ENCODE measurements at regions not wholly inside any gene's neighbourhood (a gene's known extent, or its start where the extent isn't known, plus 50 kb on each side); places are given as distances from the start of the nearest gene placed in this dataset.
"Not testable (repeated sequence)": the region's sequence is repeated elsewhere in the genome, so short reads cannot be mapped to it uniquely, and the experiment has no call there.

- DNase-seq = no peak
- Histone ChIP-seq H3K9me3 (ENCODE audit: control extremely low read depth in 1 of 5, control insufficient read depth in 4 of 5, insufficient read depth in 2 of 5, low read depth in 1 of 5, low read length in 4 of 5) (no peaks in the 10 kb centered on the region), H3K36me3 (ENCODE audit: control insufficient read depth in 4 of 4, insufficient read depth in 4 of 4, low read length in 3 of 4) (no peaks in the 10 kb centered on the region), H3K4me1 (ENCODE audit: control extremely low read depth in 1 of 4, control insufficient read depth in 4 of 4, insufficient read depth in 4 of 4, low read length in 3 of 4) (peaks cover 0 to 8% (median 5%) of the 10 kb centered on the region in 4 experiments), H3K27me3 (replicated peaks in 2 of 5; ENCODE audit: control insufficient read depth in 4 of 5, insufficient read depth in 5 of 5, low read length in 4 of 5) (no peaks in the 10 kb centered on the region), H3K27ac (ENCODE audit: insufficient read depth in 1 of 2, low read depth in 1 of 2, low read length in 2 of 2, poor library complexity in 1 of 2, severe bottlenecking in 2 of 2) (no peak overlapping the region), H3K4me3 (ENCODE audit: control insufficient read depth in 1 of 7, extremely low read depth in 1 of 7, insufficient read depth in 4 of 7, low read depth in 2 of 7, low read length in 6 of 7) (no peak overlapping the region)
- ChIA-PET POLR2A (no interaction called here), CTCF (no interaction called here)
- no CpG with 5 or more reads among the region's 3 CpGs for WGBS (ENCODE audit: insufficient coverage)
Measured at GRCh38 chr2:144771348-144771747, 251.4 kb upstream of the ZEB2 start.

DNA sequence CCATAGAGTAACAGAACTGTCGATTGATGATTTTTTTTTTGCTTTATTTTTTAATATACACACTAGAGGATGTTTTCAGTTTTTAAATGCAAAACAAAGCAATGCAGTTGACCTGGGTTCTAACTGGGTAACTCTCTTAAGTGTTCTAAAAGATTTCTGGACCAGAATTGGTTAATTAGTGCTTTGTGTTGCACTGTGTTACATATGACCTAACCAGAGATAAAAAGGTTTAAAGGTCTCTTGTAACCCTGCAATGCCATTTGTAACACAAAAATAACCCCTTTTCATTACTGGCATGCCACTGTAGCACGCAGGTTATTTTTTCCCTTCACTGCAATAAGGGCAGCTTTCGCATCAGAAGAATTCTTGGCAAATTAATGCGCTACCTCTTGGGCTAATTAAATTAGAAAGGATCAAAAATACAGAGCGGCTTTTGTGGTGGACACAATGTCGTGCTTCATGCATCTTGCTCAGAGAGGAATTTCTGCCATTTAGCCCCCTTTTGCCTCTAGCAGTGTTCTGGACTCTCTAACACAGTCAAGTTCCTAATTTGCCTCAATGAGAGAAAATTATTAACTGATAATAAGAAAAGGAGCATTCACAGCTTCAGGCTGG is 250.8 kb upstream of the ZEB2 start:
- no peaks in the 10 kb centered on the region for H3K36me3 ChIP-seq (ENCODE audit: control insufficient read depth in 4 of 4, insufficient read depth in 4 of 4, low read length in 3 of 4)
- ChIA-PET POLR2A (no interaction called here), CTCF (no interaction called here)
- H3K4me1 ChIP-seq (ENCODE audit: control extremely low read depth in 1 of 4, control insufficient read depth in 4 of 4, insufficient read depth in 4 of 4, low read length in 3 of 4) = peaks cover 0 to 8% (median 5%) of the 10 kb centered on the region in 4 experiments
- no peak overlapping the region for H3K4me3 ChIP-seq (ENCODE audit: control insufficient read depth in 1 of 7, extremely low read depth in 1 of 7, insufficient read depth in 4 of 7, low read depth in 2 of 7, low read length in 6 of 7)
- no peaks in the 10 kb centered on the region for H3K9me3 ChIP-seq (ENCODE audit: control extremely low read depth in 1 of 5, control insufficient read depth in 4 of 5, insufficient read depth in 2 of 5, low read depth in 1 of 5, low read length in 4 of 5)
- H3K27me3 ChIP-seq (replicated peaks in 2 of 5; ENCODE audit: control insufficient read depth in 4 of 5, insufficient read depth in 5 of 5, low read length in 4 of 5) = no peaks in the 10 kb centered on the region
- DNase-seq = no peak
- no peak overlapping the region for H3K27ac ChIP-seq (ENCODE audit: insufficient read depth in 1 of 2, low read depth in 1 of 2, low read length in 2 of 2, poor library complexity in 1 of 2, severe bottlenecking in 2 of 2)
- WGBS (ENCODE audit: insufficient coverage) = 98% methylated on average over 5 of the region's 6 CpGs

DNA sequence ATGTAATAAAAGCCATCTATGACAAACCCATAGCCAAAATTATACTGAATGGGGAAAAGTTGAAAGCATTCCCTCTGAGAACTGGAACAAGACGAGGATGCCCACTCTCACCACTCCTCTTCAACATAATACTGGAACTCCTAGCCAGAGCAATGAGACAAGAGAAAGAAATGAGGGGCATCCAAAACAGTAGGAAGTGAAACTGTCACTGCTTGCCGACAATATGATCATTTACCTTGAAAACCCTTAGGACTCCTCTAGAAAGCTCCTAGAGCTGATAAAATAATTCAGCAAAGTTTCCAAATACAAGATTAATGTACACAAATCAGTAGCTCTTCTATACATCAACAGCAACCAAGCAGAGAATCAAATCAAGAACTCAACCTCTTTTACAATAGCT is 241.0 kb upstream of the ZEB2 start:
- WGBS (ENCODE audit: insufficient coverage) = no CpG with 5 or more reads among the region's 2 CpGs
- DNase-seq; CTCF ChIA-PET; POLR2A ChIA-PET; H3K36me3 ChIP-seq (ENCODE audit: control insufficient read depth in 4 of 4, insufficient read depth in 4 of 4, low read length in 3 of 4); H3K27ac ChIP-seq (ENCODE audit: insufficient read depth in 1 of 2, low read depth in 1 of 2, low read length in 2 of 2, poor library complexity in 1 of 2, severe bottlenecking in 2 of 2); H3K27me3 ChIP-seq (replicated peaks in 2 of 5; ENCODE audit: control insufficient read depth in 4 of 5, insufficient read depth in 5 of 5, low read length in 4 of 5); H3K4me3 ChIP-seq (ENCODE audit: control insufficient read depth in 1 of 7, extremely low read depth in 1 of 7, insufficient read depth in 4 of 7, low read depth in 2 of 7, low read length in 6 of 7); H3K4me1 ChIP-seq (ENCODE audit: control extremely low read depth in 1 of 4, control insufficient read depth in 4 of 4, insufficient read depth in 4 of 4, low read length in 3 of 4); H3K9me3 ChIP-seq (ENCODE audit: control extremely low read depth in 1 of 5, control insufficient read depth in 4 of 5, insufficient read depth in 2 of 5, low read depth in 1 of 5, low read length in 4 of 5): not testable (repeated sequence)

DNA sequence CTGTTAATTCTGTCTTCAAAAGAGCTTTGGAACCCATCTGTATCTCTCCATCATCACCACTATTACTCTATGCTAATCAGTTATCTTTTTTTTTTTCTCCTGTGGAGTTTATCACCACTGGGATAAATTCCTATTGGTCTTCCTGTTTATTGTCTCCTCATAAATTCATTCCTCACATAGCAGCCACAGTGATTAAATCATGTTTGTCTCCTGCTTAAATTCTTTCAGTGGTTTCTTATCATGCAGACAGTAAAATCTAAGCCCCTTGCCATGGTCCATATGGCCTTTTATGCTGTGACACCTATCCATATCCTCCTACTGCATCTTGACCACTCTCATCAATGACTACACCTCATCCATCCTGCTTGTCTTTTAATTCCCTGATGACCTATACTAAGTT is 239.8 kb upstream of the ZEB2 start:
- Histone ChIP-seq H3K4me1 (ENCODE audit: control extremely low read depth in 1 of 4, control insufficient read depth in 4 of 4, insufficient read depth in 4 of 4, low read length in 3 of 4) (no peaks in the 10 kb centered on the region), H3K27ac (ENCODE audit: insufficient read depth in 1 of 2, low read depth in 1 of 2, low read length in 2 of 2, poor library complexity in 1 of 2, severe bottlenecking in 2 of 2) (no peak overlapping the region), H3K36me3 (ENCODE audit: control insufficient read depth in 4 of 4, insufficient read depth in 4 of 4, low read length in 3 of 4) (no peaks in the 10 kb centered on the region), H3K27me3 (replicated peaks in 2 of 5; ENCODE audit: control insufficient read depth in 4 of 5, insufficient read depth in 5 of 5, low read length in 4 of 5) (no peaks in the 10 kb centered on the region), H3K4me3 (ENCODE audit: control insufficient read depth in 1 of 7, extremely low read depth in 1 of 7, insufficient read depth in 4 of 7, low read depth in 2 of 7, low read length in 6 of 7) (no peak overlapping the region), H3K9me3 (ENCODE audit: control extremely low read depth in 1 of 5, control insufficient read depth in 4 of 5, insufficient read depth in 2 of 5, low read depth in 1 of 5, low read length in 4 of 5) (peaks cover 0 to 3% (median 0%) of the 10 kb centered on the region in 5 experiments)
- DNase-seq = no peak
- ChIA-PET CTCF (no interaction called here), POLR2A (no interaction called here)

DNA sequence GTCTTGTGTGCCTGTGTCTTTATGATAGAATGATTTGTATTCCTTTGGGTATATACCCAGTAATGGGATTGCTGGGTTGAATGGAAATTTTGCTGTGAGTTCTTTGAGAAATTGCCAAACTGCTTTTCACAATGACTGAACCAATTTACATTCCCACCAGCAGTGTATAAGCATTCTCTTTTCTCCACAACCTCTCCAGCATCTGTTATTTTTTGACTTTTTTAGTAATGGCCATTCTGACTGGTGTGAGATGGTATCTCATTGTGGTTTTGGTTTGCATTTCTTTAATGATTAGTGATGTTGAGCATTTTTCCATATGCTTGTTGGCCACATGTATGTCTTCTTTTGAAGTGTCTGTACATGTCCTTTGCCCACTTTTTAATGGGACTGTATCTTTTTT is 238.3 kb upstream of the ZEB2 start:
- H3K4me1 ChIP-seq (ENCODE audit: control extremely low read depth in 1 of 4, control insufficient read depth in 4 of 4, insufficient read depth in 4 of 4, low read length in 3 of 4); CTCF ChIA-PET; H3K27ac ChIP-seq (ENCODE audit: insufficient read depth in 1 of 2, low read depth in 1 of 2, low read length in 2 of 2, poor library complexity in 1 of 2, severe bottlenecking in 2 of 2); H3K4me3 ChIP-seq (ENCODE audit: control insufficient read depth in 1 of 7, extremely low read depth in 1 of 7, insufficient read depth in 4 of 7, low read depth in 2 of 7, low read length in 6 of 7); H3K36me3 ChIP-seq (ENCODE audit: control insufficient read depth in 4 of 4, insufficient read depth in 4 of 4, low read length in 3 of 4); H3K9me3 ChIP-seq (ENCODE audit: control extremely low read depth in 1 of 5, control insufficient read depth in 4 of 5, insufficient read depth in 2 of 5, low read depth in 1 of 5, low read length in 4 of 5); H3K27me3 ChIP-seq (replicated peaks in 2 of 5; ENCODE audit: control insufficient read depth in 4 of 5, insufficient read depth in 5 of 5, low read length in 4 of 5); DNase-seq: not testable (repeated sequence)
- POLR2A ChIA-PET = interaction anchor here (0.6 kb wide), 1 partner anchor 44 kb away, joined by 4 read pairs; no protein-coding TSS in a partner anchor

DNA sequence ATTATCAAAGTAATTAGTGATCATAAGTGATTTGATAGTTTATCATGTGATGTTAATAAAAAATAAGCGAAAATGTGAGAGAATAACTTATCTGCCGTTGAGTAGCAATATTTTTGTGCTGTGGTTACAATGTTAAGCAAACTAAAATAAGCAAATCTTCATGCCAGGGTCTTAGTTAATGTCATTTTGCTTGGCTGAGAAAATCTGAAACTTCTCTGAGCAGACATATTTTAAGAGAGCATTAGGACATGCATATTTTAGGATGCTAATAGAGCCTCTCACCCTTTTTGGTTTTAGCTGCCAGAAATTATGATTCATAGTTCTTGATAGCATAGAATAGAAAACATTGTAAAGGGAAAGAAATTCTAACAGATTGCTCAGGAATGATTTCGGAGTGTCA is 233.5 kb upstream of the ZEB2 start:
- CTCF ChIA-PET = no interaction called here
- WGBS (ENCODE audit: insufficient coverage) = no CpG with 5 or more reads among the region's 3 CpGs
- DNase-seq = no peak
- H3K9me3 ChIP-seq (ENCODE audit: control extremely low read depth in 1 of 5, control insufficient read depth in 4 of 5, insufficient read depth in 2 of 5, low read depth in 1 of 5, low read length in 4 of 5) = peaks cover 3 to 17% (median 3%) of the 10 kb centered on the region in 5 experiments
- H3K27ac ChIP-seq (ENCODE audit: insufficient read depth in 1 of 2, low read depth in 1 of 2, low read length in 2 of 2, poor library complexity in 1 of 2, severe bottlenecking in 2 of 2) = no peak overlapping the region
- no peak overlapping the region for H3K4me3 ChIP-seq (ENCODE audit: control insufficient read depth in 1 of 7, extremely low read depth in 1 of 7, insufficient read depth in 4 of 7, low read depth in 2 of 7, low read length in 6 of 7)
- no peaks in the 10 kb centered on the region for H3K36me3 ChIP-seq (ENCODE audit: control insufficient read depth in 4 of 4, insufficient read depth in 4 of 4, low read length in 3 of 4)
- POLR2A ChIA-PET = no interaction called here
- no peaks in the 10 kb centered on the region for H3K4me1 ChIP-seq (ENCODE audit: control extremely low read depth in 1 of 4, control insufficient read depth in 4 of 4, insufficient read depth in 4 of 4, low read length in 3 of 4)
- H3K27me3 ChIP-seq (replicated peaks in 2 of 5; ENCODE audit: control insufficient read depth in 4 of 5, insufficient read depth in 5 of 5, low read length in 4 of 5) = no peaks in the 10 kb centered on the region

- no peak overlapping the region for H3K27ac ChIP-seq (ENCODE audit: insufficient read depth in 1 of 2, low read depth in 1 of 2, low read length in 2 of 2, poor library complexity in 1 of 2, severe bottlenecking in 2 of 2)
- peaks cover 0 to 30% (median 10%) of the 10 kb centered on the region in 5 experiments for H3K9me3 ChIP-seq (ENCODE audit: control extremely low read depth in 1 of 5, control insufficient read depth in 4 of 5, insufficient read depth in 2 of 5, low read depth in 1 of 5, low read length in 4 of 5)
- CTCF ChIA-PET = no interaction called here
- no CpG with 5 or more reads among the region's 3 CpGs for WGBS (ENCODE audit: insufficient coverage)
- DNase-seq = peak in 2 of 3 donors; percentile 10 to 33
- no peak overlapping the region for H3K4me3 ChIP-seq (ENCODE audit: control insufficient read depth in 1 of 7, extremely low read depth in 1 of 7, insufficient read depth in 4 of 7, low read depth in 2 of 7, low read length in 6 of 7)
- no peaks in the 10 kb centered on the region for H3K4me1 ChIP-seq (ENCODE audit: control extremely low read depth in 1 of 4, control insufficient read depth in 4 of 4, insufficient read depth in 4 of 4, low read length in 3 of 4)
- H3K36me3 ChIP-seq (ENCODE audit: control insufficient read depth in 4 of 4, insufficient read depth in 4 of 4, low read length in 3 of 4) = no peaks in the 10 kb centered on the region
- H3K27me3 ChIP-seq (replicated peaks in 2 of 5; ENCODE audit: control insufficient read depth in 4 of 5, insufficient read depth in 5 of 5, low read length in 4 of 5) = no peaks in the 10 kb centered on the region
- POLR2A ChIA-PET = no interaction called here
Measured at GRCh38 chr2:144751142-144751905, 231.4 kb upstream of the ZEB2 start.

Measured in common myeloid progenitor, CD34-positive (primary cell).